GM23338 (cell line): ENCODE measurements at regions not wholly inside any gene's neighbourhood (a gene's known extent, or its start where the extent isn't known, plus 50 kb on each side); places are given as distances from the start of the nearest gene placed in this dataset.

ENCODE experiments used
- EZH2 ChIP-seq: fragments of 200-600 bp; sonication (generic); IDR thresholded peaks from one replicate; pipeline ENCODE4 v1.8.0; 2017; ENCODE audit warnings: antibody characterized with exemption, mild to moderate bottlenecking, low read depth; ENCODE audit not compliant: unreplicated experiment
- NANOG ChIP-seq: IDR thresholded peaks from 2 replicates; pipeline ENCODE4 v1.6.1; 2016; ENCODE audit warnings: antibody characterized with exemption, borderline replicate concordance
- POLR2AphosphoS5 ChIP-seq: IDR thresholded peaks from 2 replicates; pipeline ENCODE4 v1.6.1; 2016; ENCODE audit warnings: antibody characterized with exemption, low read depth
- TF ChIP-seq, protein P1 (sequence below), 2 experiments: fragments of 200-600 bp in 1 of 2; sonication (generic) in 1 of 2; conservative IDR thresholded peaks; 2 replicates each; pipeline versions ENCODE4 v1.5.1 to v1.6.1; 2016 to 2017; ENCODE audit warnings: antibody characterized with exemption in 2 of 2, low read depth in 2 of 2, mild to moderate bottlenecking in 2 of 2, moderate library complexity in 1 of 2
- TF ChIP-seq, protein P2 (sequence below): IDR thresholded peaks from 2 replicates; pipeline ENCODE4 v1.6.1; 2016; ENCODE audit warnings: antibody characterized with exemption

DNA sequence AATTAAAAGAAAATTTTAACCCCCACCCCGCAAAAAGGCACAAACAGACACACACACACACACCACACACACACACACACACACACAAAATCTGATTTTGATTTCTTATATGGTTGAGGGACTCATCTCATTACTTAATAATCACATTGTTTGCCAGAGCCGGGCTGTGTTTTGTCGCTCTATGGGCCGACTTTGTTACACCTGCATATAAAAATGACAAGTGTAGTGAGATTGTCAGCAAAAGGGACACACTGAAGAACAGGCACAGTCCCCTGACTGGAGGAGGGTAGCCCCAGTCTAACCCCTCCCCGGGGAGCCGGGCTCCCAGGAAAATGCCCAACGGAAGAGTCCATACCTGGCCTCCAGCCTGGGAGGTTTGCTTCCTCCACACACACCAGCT lies 221.6 kb downstream of the ENGASE start:
- TF ChIP-seq POLR2AphosphoS5 (no peak), EZH2 (no peak), NANOG (no peak)
- TF ChIP-seq, protein P1, sequence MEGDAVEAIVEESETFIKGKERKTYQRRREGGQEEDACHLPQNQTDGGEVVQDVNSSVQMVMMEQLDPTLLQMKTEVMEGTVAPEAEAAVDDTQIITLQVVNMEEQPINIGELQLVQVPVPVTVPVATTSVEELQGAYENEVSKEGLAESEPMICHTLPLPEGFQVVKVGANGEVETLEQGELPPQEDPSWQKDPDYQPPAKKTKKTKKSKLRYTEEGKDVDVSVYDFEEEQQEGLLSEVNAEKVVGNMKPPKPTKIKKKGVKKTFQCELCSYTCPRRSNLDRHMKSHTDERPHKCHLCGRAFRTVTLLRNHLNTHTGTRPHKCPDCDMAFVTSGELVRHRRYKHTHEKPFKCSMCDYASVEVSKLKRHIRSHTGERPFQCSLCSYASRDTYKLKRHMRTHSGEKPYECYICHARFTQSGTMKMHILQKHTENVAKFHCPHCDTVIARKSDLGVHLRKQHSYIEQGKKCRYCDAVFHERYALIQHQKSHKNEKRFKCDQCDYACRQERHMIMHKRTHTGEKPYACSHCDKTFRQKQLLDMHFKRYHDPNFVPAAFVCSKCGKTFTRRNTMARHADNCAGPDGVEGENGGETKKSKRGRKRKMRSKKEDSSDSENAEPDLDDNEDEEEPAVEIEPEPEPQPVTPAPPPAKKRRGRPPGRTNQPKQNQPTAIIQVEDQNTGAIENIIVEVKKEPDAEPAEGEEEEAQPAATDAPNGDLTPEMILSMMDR (conservative IDR thresholded peaks at IDR 0.05; ENCODE audit: low read depth in 2 of 2), result no peak
- TF ChIP-seq, protein P2, sequence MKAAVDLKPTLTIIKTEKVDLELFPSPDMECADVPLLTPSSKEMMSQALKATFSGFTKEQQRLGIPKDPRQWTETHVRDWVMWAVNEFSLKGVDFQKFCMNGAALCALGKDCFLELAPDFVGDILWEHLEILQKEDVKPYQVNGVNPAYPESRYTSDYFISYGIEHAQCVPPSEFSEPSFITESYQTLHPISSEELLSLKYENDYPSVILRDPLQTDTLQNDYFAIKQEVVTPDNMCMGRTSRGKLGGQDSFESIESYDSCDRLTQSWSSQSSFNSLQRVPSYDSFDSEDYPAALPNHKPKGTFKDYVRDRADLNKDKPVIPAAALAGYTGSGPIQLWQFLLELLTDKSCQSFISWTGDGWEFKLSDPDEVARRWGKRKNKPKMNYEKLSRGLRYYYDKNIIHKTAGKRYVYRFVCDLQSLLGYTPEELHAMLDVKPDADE, result no peak
